SK-N-SH (cell line): ENCODE measurements at regions not wholly inside any gene's neighbourhood (a gene's known extent, or its start where the extent isn't known, plus 50 kb on each side); places are given as distances from the start of the nearest gene placed in this dataset.
"Not testable (repeated sequence)": the region's sequence is repeated elsewhere in the genome, so short reads cannot be mapped to it uniquely, and the experiment has no call there.

Experiments used
- EP300 ChIP-seq, 2 experiments: IDR thresholded peaks; 2 replicates each; pipeline versions ENCODE4 v1.4.0 to v1.6.1; 2012; ENCODE audit warnings: borderline replicate concordance in 1 of 2, low read depth in 1 of 2, low read length in 1 of 2
- EZH2phosphoT487 ChIP-seq: fragments of 200-600 bp; sonication (generic); IDR thresholded peaks from 2 replicates; pipeline ENCODE4 v1.6.1; 2017; ENCODE audit warnings: low read depth, mixed run types, mild to moderate bottlenecking, antibody characterized with exemption, moderate library complexity, borderline replicate concordance
- GABPA ChIP-seq: IDR thresholded peaks from 2 replicates; pipeline ENCODE4 v1.4.0; 2012; ENCODE audit warnings: low read depth, mild to moderate bottlenecking
- JUND ChIP-seq: IDR thresholded peaks from 2 replicates; pipeline ENCODE4 v1.4.0; 2012
- NRF1 ChIP-seq: IDR thresholded peaks from 2 replicates; pipeline ENCODE4 v1.6.1; 2012; ENCODE audit warnings: low read depth, mild to moderate bottlenecking, low read length
- POLR2AphosphoS5 ChIP-seq: IDR thresholded peaks from 2 replicates; pipeline ENCODE4 v1.6.1; 2012; ENCODE audit warnings: low read depth, low read length
- RAD21 ChIP-seq: IDR thresholded peaks from 2 replicates; pipeline ENCODE4 v1.6.1; 2012; ENCODE audit warnings: mild to moderate bottlenecking, low read length
- RCOR1 ChIP-seq: fragments of 150-350 bp; IDR thresholded peaks from 2 replicates; pipeline ENCODE4 v1.6.1; 2017; ENCODE audit warnings: antibody characterized with exemption, low read length
- RFX5 ChIP-seq: IDR thresholded peaks from 2 replicates; pipeline ENCODE4 v1.6.1; 2012; ENCODE audit warnings: mild to moderate bottlenecking, improper control_type of control experiment, low read length
- TCF12 ChIP-seq: IDR thresholded peaks from 2 replicates; pipeline ENCODE4 v1.4.0; 2012
- TF ChIP-seq, protein P1 (sequence below): IDR thresholded peaks from 2 replicates; pipeline ENCODE4 v1.4.0; 2012; ENCODE audit warnings: low read depth
- TF ChIP-seq, protein P2 (sequence below): fragments of 200-600 bp; sonication (generic); IDR thresholded peaks from 2 replicates; pipeline ENCODE4 v1.6.1; 2017; ENCODE audit warnings: antibody characterized with exemption, mild to moderate bottlenecking, moderate library complexity
- TF ChIP-seq, protein P3 (sequence below): IDR thresholded peaks from 2 replicates; pipeline ENCODE4 v1.4.0; 2012; ENCODE audit warnings: low read depth, borderline replicate concordance
- TF ChIP-seq, protein P4 (sequence below): fragments of 150-350 bp; IDR thresholded peaks from 2 replicates; pipeline ENCODE4 v1.6.1; 2017; ENCODE audit warnings: antibody characterized with exemption, low read length, low read depth, borderline replicate concordance

DNA sequence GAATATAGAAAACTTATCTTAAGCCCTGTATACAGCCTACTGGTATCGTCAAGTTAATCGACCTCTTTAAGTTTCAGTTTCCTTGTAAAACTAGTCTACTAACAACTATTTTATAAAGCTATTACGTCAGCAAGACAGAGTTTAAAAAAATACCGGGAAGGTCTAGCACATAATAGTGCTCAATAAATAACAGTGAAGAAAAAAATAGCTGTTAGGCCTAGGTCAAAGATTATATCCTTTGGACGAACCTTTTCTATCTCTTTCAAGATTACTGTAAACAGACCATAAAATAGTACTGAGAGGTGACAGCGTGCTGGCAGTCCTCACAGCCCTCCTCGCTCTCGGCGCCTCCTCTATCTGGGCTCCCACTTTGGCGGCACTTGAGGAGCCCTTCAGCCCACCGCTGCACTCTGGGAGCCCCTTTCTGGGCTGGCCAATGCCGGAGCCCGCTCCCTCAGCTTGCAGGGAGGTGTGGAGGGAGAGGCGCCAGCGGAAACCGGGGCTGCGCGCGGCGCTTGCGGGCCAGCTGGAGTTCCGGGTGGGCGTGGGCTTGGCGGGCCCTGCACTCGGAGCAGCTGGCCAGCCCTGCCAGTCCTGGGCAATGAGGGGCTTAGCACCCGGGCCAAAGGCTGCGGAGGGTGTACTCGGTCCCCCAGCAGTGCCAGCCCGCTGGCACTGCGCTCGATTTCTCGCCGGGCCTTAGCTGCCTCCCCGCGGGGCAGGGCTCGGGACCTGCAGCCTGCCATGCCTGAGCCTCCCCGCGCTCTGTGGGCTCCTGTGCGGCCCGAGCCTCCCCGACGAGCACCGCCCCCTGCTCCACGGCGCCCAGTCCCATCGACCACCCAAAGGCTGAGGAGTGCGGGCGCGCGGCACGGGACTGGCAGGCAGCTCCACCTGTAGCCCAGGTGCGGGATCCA is 119.1 kb upstream of the HSF2 start:
- TF ChIP-seq, protein P1, sequence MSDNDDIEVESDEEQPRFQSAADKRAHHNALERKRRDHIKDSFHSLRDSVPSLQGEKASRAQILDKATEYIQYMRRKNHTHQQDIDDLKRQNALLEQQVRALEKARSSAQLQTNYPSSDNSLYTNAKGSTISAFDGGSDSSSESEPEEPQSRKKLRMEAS = not testable (repeated sequence)
- TF ChIP-seq, protein P2, sequence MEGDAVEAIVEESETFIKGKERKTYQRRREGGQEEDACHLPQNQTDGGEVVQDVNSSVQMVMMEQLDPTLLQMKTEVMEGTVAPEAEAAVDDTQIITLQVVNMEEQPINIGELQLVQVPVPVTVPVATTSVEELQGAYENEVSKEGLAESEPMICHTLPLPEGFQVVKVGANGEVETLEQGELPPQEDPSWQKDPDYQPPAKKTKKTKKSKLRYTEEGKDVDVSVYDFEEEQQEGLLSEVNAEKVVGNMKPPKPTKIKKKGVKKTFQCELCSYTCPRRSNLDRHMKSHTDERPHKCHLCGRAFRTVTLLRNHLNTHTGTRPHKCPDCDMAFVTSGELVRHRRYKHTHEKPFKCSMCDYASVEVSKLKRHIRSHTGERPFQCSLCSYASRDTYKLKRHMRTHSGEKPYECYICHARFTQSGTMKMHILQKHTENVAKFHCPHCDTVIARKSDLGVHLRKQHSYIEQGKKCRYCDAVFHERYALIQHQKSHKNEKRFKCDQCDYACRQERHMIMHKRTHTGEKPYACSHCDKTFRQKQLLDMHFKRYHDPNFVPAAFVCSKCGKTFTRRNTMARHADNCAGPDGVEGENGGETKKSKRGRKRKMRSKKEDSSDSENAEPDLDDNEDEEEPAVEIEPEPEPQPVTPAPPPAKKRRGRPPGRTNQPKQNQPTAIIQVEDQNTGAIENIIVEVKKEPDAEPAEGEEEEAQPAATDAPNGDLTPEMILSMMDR = not testable (repeated sequence)
- not testable (repeated sequence) for TF ChIP-seq EZH2phosphoT487; POLR2AphosphoS5; JUND; RAD21; TCF12; RFX5; EP300 (IDR thresholded peaks at IDR 0.05; ENCODE audit: borderline replicate concordance in 1 of 2, low read depth in 1 of 2, low read length in 1 of 2); RCOR1
- TF ChIP-seq, protein P3, sequence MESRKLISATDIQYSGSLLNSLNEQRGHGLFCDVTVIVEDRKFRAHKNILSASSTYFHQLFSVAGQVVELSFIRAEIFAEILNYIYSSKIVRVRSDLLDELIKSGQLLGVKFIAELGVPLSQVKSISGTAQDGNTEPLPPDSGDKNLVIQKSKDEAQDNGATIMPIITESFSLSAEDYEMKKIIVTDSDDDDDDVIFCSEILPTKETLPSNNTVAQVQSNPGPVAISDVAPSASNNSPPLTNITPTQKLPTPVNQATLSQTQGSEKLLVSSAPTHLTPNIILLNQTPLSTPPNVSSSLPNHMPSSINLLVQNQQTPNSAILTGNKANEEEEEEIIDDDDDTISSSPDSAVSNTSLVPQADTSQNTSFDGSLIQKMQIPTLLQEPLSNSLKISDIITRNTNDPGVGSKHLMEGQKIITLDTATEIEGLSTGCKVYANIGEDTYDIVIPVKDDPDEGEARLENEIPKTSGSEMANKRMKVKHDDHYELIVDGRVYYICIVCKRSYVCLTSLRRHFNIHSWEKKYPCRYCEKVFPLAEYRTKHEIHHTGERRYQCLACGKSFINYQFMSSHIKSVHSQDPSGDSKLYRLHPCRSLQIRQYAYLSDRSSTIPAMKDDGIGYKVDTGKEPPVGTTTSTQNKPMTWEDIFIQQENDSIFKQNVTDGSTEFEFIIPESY = not testable (repeated sequence)
- TF ChIP-seq GABPA = 0 out of 2 replicates have a peak, but pooled peaks have one; percentile 27
- 0 out of 2 replicates have a peak, but pooled peaks have one; percentile 4 for TF ChIP-seq NRF1
- TF ChIP-seq, protein P4, sequence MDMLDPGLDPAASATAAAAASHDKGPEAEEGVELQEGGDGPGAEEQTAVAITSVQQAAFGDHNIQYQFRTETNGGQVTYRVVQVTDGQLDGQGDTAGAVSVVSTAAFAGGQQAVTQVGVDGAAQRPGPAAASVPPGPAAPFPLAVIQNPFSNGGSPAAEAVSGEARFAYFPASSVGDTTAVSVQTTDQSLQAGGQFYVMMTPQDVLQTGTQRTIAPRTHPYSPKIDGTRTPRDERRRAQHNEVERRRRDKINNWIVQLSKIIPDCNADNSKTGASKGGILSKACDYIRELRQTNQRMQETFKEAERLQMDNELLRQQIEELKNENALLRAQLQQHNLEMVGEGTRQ = not testable (repeated sequence)
